Left renal pelvis (tissue), 4 donors: ENCODE measurements at regions not wholly inside any gene's neighbourhood (a gene's known extent, or its start where the extent isn't known, plus 50 kb on each side); places are given as distances from the start of the nearest gene placed in this dataset.

Experiments used
- DNase-seq, 4 donors: peaks; one replicate each; pipeline ENCODE4 v3.0.0-alpha.2; 2013; ENCODE audit warnings: low read depth in 4 of 4, low spot score in 3 of 4

DNA sequence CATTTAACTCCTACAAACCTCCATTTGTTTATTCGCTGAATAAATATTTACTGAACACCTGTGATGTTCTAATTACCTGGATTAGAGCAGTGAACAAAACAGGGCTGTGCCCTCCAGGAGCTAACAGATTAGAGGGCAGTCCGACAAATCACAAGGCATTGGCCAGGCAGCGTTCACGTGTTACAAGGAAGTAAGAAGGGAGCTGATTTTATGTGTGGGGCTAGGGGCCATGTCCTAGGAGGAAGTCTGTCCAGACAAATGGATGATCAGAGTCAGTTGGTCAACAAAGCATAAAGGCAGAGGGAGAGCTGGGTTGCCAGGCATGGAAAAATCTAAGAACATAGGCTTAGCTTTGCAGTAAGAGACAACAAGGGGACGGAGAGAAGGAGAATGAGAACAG, 57.3 kb upstream of the BACE2 start:
- no peak for DNase-seq

DNA sequence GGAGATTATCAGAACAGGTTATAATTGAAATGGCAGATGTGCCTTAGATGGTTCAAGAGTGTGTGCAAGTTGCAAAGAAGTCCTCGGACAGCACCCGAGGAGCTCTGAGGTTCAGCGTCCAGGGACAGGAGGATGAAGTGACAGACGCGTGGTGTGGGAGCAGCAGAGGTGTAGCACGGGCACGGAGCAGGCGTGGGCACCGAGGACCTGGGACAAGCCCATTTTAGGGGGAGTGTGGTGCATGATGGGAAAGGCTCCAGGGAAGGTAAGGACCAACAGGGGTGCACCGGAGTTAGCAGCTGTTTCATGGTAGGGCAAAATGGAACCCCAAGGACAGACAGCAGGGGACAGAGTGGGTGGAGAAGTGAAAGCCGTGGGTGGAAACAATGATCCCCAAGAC, 56.3 kb upstream of the BACE2 start:
- DNase-seq = no peak

DNA sequence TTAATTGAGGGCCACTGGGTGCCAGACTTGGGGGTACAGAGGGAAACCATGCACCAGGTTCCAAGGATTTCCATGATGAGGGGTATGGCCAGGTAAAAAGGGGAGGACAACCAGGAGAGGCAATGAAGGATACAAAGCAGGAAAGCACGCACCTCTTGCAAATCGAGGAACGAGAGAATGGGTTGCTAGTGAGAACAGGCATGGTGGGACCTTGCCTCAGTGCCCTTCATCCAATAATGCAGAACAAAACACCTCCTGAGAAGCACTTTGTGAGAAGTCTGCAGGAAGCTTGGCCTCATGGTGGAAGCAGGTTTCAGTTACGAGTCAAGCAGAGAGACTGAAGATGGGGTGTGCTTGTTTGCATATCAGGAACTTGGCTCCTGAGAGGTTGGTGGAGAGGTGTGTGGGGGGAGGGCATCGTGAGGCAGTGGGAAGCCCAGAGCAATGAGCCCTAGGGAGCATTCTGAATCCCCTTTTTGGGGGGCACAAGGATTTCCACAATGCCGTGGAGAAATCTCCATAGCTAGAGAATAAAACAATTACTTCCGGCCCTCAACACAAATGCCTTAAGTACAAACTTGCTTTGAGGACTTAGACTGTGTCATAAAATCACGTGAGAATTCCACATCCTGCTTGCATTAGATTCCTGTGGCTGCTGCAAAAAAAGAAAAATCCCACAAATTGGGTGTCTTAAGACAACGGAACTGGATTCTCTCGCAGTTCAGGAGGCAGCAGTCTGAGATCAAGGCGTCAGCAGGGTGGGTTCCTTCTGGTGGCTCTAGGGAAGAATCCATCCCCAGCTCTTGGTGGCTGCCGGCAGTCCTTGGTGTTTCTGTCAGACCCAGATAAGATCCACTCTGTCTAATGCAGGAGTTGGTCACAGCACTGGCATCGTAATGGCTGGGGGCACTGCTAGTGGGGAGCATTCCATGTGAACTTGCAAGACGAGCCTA, 54.9 kb upstream of the BACE2 start:
- DNase-seq = peak in 2 of 4 donors; percentile 21 to 32

DNA sequence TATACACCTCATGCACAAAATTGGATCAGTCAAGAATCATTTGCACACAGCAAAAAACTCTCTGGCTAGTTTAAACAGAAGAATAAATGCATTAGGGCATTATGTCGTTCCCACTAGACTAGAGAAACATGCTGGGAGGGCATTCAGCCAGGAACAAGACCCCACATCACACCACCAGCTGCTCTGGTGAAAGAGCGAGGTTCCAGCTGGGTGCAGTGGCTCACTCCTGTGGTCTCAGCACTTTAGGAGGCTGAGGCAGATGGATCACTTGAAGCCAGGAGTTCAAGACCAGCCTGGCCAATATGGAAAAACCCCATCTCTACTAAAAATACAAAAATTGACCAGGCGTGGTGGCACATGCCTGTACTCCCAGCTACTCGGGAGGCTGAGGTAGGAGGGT, 52.1 kb upstream of the BACE2 start:
- no peak for DNase-seq
